NCI-H1694 treated with DMSO at 0.1 percent for 48 hours (cell line): ENCODE measurements at regions not wholly inside any gene's neighbourhood (a gene's known extent, or its start where the extent isn't known, plus 50 kb on each side); places are given as distances from the start of the nearest gene placed in this dataset.
A peak's percentile ranks its signal among the peaks of the same experiment; 100 is the strongest.

Experiments
- DNase-seq: peaks from one replicate; lab custom pipeline; 2025; lab: John Stamatoyannopoulos, UW

GRCh38 chr2:12828980-12829379 is 112.2 kb downstream of the TRIB2 start:
- DNase-seq: no peak

- DNase-seq: no peak
These were observed 114.3 kb downstream of the TRIB2 start for GRCh38 chr2:12831016-12831415.

- no peak for DNase-seq
These were observed 117.5 kb downstream of the TRIB2 start for GRCh38 chr2:12834239-12834638.

- DNase-seq: no peak
These were observed 119.0 kb downstream of the TRIB2 start for GRCh38 chr2:12835733-12836132.

GRCh38 chr2:12839339-12839738 is 122.6 kb downstream of the TRIB2 start:
- no peak for DNase-seq

- DNase-seq: no peak
These were observed 124.3 kb downstream of the TRIB2 start for GRCh38 chr2:12841021-12841420.

- DNase-seq: no peak
These were observed 126.2 kb downstream of the TRIB2 start for GRCh38 chr2:12842917-12843316.

GRCh38 chr2:12844511-12844910 is 127.8 kb downstream of the TRIB2 start:
- DNase-seq: no peak

- peak; percentile 12 for DNase-seq
These were observed 131.2 kb downstream of the TRIB2 start for GRCh38 chr2:12847694-12848575.

GRCh38 chr2:12852135-12852534 is 135.4 kb downstream of the TRIB2 start:
- DNase-seq: no peak

GRCh38 chr2:12854001-12854530 is 137.3 kb downstream of the TRIB2 start:
- DNase-seq: no peak

GRCh38 chr2:12855508-12855907 is 138.8 kb downstream of the TRIB2 start:
- DNase-seq: no peak

GRCh38 chr2:12856934-12857601 is 140.3 kb downstream of the TRIB2 start:
- no peak for DNase-seq

GRCh38 chr2:12857891-12858290 is 141.2 kb downstream of the TRIB2 start:
- no peak for DNase-seq

GRCh38 chr2:12858786-12859185 is 142.1 kb downstream of the TRIB2 start:
- no peak for DNase-seq

- no peak for DNase-seq
These were observed 144.7 kb downstream of the TRIB2 start for GRCh38 chr2:12861344-12861930.

- no peak for DNase-seq
These were observed 145.8 kb downstream of the TRIB2 start for GRCh38 chr2:12862541-12862940.

- DNase-seq: no peak
These were observed 147.2 kb downstream of the TRIB2 start for GRCh38 chr2:12863937-12864336.

- no peak for DNase-seq
These were observed 151.0 kb downstream of the TRIB2 start for GRCh38 chr2:12867631-12868287.

- no peak for DNase-seq
These were observed 154.0 kb downstream of the TRIB2 start for GRCh38 chr2:12870692-12871091.

GRCh38 chr2:12871694-12872315 is 155.1 kb downstream of the TRIB2 start:
- no peak for DNase-seq

GRCh38 chr2:12877761-12878160 is 161.0 kb downstream of the TRIB2 start:
- DNase-seq: peak; percentile 13
